CD4-positive, alpha-beta T cell treated with Interleukin-4 for 1 hour (primary cell): ENCODE measurements at regions not wholly inside any gene's neighbourhood (a gene's known extent, or its start where the extent isn't known, plus 50 kb on each side); places are given as distances from the start of the nearest gene placed in this dataset.
"Not testable (repeated sequence)": the region's sequence is repeated elsewhere in the genome, so short reads cannot be mapped to it uniquely, and the experiment has no call there.

Experiments used
- DNase-seq, 2 donors: peaks; one replicate each; pipeline ENCODE4 v3.0.0-alpha.2; 2020 to 2022

GRCh38 chr4:100023800-100024199 is 73.7 kb upstream of the H2AZ1 start:
- no peak for DNase-seq

DNA sequence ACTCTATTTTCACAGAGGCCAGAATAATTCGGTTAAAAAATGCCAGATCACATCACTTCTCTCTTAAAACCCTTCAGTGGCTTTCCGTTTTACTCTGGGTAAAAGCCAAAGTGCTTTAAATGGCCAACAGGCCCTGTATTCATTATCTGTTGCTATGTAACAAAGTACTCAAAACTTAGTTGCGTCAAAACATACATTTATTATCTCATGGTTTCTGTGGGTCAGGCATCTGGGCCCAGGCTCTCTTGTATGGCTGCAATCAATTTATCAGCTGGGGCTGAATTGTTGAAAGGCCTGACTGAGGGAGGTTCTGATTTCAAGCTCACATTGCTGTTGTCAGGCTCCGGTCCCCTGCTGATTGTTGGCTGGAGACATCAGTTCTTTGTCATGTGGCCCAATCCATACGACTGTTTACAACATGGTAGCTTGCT is 72.7 kb upstream of the H2AZ1 start:
- no peak for DNase-seq

- no peak for DNase-seq
Measured at GRCh38 chr4:100019821-100020220, 69.7 kb upstream of the H2AZ1 start.

DNA sequence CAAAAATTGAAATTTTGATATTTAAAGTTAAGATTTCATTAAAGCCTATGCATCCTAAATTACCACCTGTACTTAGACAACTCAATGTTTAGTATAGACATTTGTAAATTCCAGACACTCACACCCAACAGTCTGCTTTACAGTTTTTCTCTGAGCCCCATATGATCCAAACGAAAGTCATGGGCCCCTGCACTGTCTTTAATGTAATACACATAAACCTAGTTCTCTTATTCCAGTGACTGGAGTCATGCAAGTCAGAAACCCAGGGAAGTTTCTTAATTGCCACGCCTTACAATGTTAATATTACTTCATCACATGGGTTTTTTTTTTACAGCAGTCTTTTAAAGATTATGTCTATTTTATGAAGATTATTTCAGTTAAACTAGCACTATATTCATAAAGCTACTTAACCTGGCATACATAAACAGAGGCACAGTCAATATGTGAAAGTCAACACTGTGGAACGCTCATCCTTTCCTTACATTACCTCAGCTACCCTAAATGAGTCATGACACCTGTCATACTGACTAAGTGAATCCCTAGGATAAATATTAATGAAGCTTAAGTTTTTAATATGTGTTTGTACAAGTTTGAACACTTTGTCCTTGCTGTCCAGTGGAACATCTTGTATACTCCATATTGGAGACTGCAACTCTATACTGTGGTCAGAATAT is 67.7 kb upstream of the H2AZ1 start:
- no peak for DNase-seq

- DNase-seq = no peak
Measured at GRCh38 chr4:100016191-100016590, 66.1 kb upstream of the H2AZ1 start.

GRCh38 chr4:100014616-100015015 is 64.5 kb upstream of the H2AZ1 start:
- no peak for DNase-seq

DNA sequence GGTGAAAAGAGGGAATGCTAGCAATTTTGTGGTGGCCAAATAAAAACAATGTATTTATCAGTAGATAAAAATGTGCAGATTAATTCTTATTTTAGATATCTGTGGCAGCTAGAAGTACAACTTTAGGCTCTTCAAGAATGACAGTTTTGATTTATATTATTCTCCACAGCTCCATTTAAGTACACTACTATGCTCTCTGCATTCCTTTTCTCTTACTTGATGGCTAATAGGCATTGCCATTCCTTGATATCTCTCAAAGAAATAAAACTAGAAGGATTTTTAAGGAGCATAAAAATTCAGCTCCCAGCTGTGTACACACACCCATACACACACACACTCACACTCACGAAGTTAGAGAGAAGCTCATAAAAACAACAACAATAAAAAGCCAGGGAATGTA is 59.4 kb upstream of the H2AZ1 start:
- no peak for DNase-seq

DNA sequence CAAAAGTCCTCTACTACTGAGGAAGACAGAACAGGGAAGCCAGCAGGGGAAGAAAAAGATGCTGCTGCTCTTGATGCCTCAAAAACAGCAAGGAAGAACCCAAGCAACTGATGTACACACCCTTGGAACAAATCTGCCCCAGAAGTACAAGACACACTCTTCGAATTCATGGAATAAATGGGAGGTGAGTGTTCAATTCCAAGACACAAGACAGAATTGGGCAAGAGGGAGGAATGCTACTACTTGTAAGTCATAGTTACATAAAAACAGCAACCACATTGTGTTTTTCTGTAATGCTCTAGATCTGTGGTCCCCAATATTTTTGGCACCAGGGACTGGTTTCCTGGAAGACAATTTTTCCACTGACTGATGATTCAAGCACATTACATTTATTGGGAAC is 58.0 kb upstream of the H2AZ1 start:
- DNase-seq = no peak

DNA sequence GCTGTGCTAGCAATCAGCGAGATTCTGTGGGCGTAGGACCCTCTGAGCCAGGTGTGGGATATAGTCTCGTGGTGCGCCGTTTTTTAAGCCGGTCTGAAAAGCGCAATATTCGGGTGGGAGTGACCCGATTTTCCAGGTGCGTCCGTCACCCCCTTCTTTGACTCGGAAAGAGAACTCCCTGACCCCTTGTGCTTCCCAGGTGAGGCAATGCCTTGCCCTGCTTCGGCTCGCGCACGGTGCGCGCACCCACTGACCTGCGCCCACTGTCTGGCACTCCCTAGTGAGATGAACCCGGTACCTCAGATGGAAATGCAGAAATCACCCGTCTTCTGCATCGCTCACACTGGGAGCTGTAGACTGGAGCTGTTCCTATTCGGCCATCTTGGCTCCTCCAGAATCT is 56.1 kb upstream of the H2AZ1 start:
- not testable (repeated sequence) for DNase-seq
